Smooth muscle cell (in vitro differentiated cells): ENCODE measurements at regions not wholly inside any gene's neighbourhood (a gene's known extent, or its start where the extent isn't known, plus 50 kb on each side); places are given as distances from the start of the nearest gene placed in this dataset.

Experiments used
- DNase-seq: peaks from one replicate; lab custom pipeline; 2025; ENCODE audit not compliant: unreplicated experiment; lab: John Stamatoyannopoulos, UW
- H2AFZ ChIP-seq: fragments of 200-600 bp; sonication (generic); 2 replicates; pipeline ENCODE4 v1.6.0; 2016; ENCODE audit warnings: antibody characterized with exemption, low read depth, mild to moderate bottlenecking
- H3F3A ChIP-seq: fragments of 200-600 bp; sonication (generic); 2 replicates; pipeline ENCODE4 v1.6.0; 2017; ENCODE audit warnings: antibody characterized with exemption, low read depth
- H3K27ac ChIP-seq: fragments of 200-600 bp; sonication (generic); 2 replicates; pipeline ENCODE4 v1.5.1; 2016; ENCODE audit warnings: low read depth, mild to moderate bottlenecking
- H3K27me3 ChIP-seq: fragments of 200-600 bp; sonication (generic); 2 replicates; pipeline ENCODE4 v1.6.1; 2016; ENCODE audit warnings: low read depth, mild to moderate bottlenecking
- H3K36me3 ChIP-seq: fragments of 200-600 bp; sonication (generic); 2 replicates; pipeline ENCODE4 v1.5.1; 2016; ENCODE audit warnings: low read depth
- H3K4me1 ChIP-seq: fragments of 200-600 bp; sonication (generic); 2 replicates; pipeline ENCODE4 v1.5.1; 2016; ENCODE audit warnings: low read depth
- H3K4me2 ChIP-seq: fragments of 200-600 bp; sonication (generic); 2 replicates; pipeline ENCODE4 v1.6.0; 2016; ENCODE audit warnings: mild to moderate bottlenecking
- H3K4me3 ChIP-seq: fragments of 200-600 bp; sonication (generic); 2 replicates; pipeline ENCODE4 v1.5.1; 2016; ENCODE audit warnings: mild to moderate bottlenecking
- H3K79me2 ChIP-seq: fragments of 200-600 bp; sonication (generic); 2 replicates; pipeline ENCODE4 v1.6.0; 2016; ENCODE audit warnings: low read depth, mild to moderate bottlenecking
- H3K9ac ChIP-seq: fragments of 200-600 bp; sonication (generic); 2 replicates; pipeline ENCODE4 v1.6.0; 2016; ENCODE audit warnings: low read depth
- H3K9me3 ChIP-seq: fragments of 200-600 bp; sonication (generic); replicated peaks from 2 replicates; pipeline ENCODE4 v1.5.1; 2016; ENCODE audit warnings: low read depth
- H4K20me1 ChIP-seq: fragments of 200-600 bp; sonication (generic); 2 replicates; pipeline ENCODE4 v1.6.0; 2016; ENCODE audit warnings: low read depth
- CTCF ChIP-seq: fragments of 200-600 bp; sonication (generic); IDR thresholded peaks from 2 replicates; pipeline ENCODE4 v1.5.1; 2017; ENCODE audit warnings: borderline replicate concordance, mild to moderate bottlenecking, antibody characterized with exemption; ENCODE audit not compliant: insufficient read depth, poor library complexity, severe bottlenecking
- WGBS: methylation state at CpG from one replicate; pipeline ENCODE4 v1.1.7; 2016; ENCODE audit warnings: low lambda C conversion rate; 5-methylcytosine and 5-hydroxymethylcytosine counted together

GRCh38 chr9:23380821-23381220, 445.2 kb downstream of the ELAVL2 start:
- Histone ChIP-seq H3K9ac (no peak overlapping the region), H3K36me3 (no peaks in the 10 kb centered on the region), H3K9me3 (no peaks in the 10 kb centered on the region), H3K27ac (no peak overlapping the region), H3K4me1 (no peaks in the 10 kb centered on the region), H2AFZ (no peak overlapping the region), H3K4me3 (no peak overlapping the region), H3K79me2 (no peaks in the 10 kb centered on the region), H3K27me3 (no peaks in the 10 kb centered on the region), H4K20me1 (no peaks in the 10 kb centered on the region), H3K4me2 (no peak overlapping the region), H3F3A (no peaks in the 10 kb centered on the region)
- DNase-seq = no peak
- no peak for TF ChIP-seq CTCF

GRCh38 chr9:23382418-23382817, 443.6 kb downstream of the ELAVL2 start:
- H3K4me2 ChIP-seq = no peak overlapping the region
- no peaks in the 10 kb centered on the region for H3K27me3 ChIP-seq
- H3K9ac ChIP-seq = no peak overlapping the region
- H3K4me1 ChIP-seq = no peaks in the 10 kb centered on the region
- WGBS = 83% methylated on average over 2 of the region's 2 CpGs
- H3K9me3 ChIP-seq = no peaks in the 10 kb centered on the region
- no peak overlapping the region for H3K4me3 ChIP-seq
- H4K20me1 ChIP-seq = no peaks in the 10 kb centered on the region
- H3K79me2 ChIP-seq = no peaks in the 10 kb centered on the region
- no peak overlapping the region for H3K27ac ChIP-seq
- H3F3A ChIP-seq = no peaks in the 10 kb centered on the region
- H2AFZ ChIP-seq = no peak overlapping the region
- no peaks in the 10 kb centered on the region for H3K36me3 ChIP-seq
- TF ChIP-seq CTCF = no peak
- no peak for DNase-seq

- WGBS = 93% methylated on average over 4 of the region's 4 CpGs
Measured at GRCh38 chr9:23394189-23394588, 431.9 kb downstream of the ELAVL2 start.

More at GRCh38 chr9:23394189-23394588, 431.9 kb downstream of the ELAVL2 start:
- Histone ChIP-seq H3K27me3 (no peaks in the 10 kb centered on the region), H3F3A (no peaks in the 10 kb centered on the region), H3K9ac (no peak overlapping the region), H3K4me1 (no peaks in the 10 kb centered on the region), H3K79me2 (no peaks in the 10 kb centered on the region), H3K36me3 (no peaks in the 10 kb centered on the region), H3K4me2 (no peak overlapping the region), H4K20me1 (no peaks in the 10 kb centered on the region), H2AFZ (no peak overlapping the region), H3K4me3 (no peak overlapping the region), H3K27ac (no peak overlapping the region), H3K9me3 (no peaks in the 10 kb centered on the region)
- no peak for DNase-seq
- no peak for TF ChIP-seq CTCF
